ENCODE measurements at regions not wholly inside any gene's neighbourhood (a gene's known extent, or its start where the extent isn't known, plus 50 kb on each side); places are given as distances from the start of the nearest gene placed in this dataset.
A peak's percentile ranks its signal among the peaks of the same experiment; 100 is the strongest.

GRCh38 chr3:31444220-31445142 is 88.2 kb upstream of the STT3B start:
- ATAC-seq (no peak), DNase-seq (no peak)
- intact Hi-C loops (cut with DNase I) = no loop called here

GRCh38 chr3:31445701-31446100 is 87.0 kb upstream of the STT3B start:
- no peak for ATAC-seq
- intact Hi-C loops (cut with DNase I) = no loop called here
- no peak for DNase-seq

GRCh38 chr3:31448035-31448881 is 84.5 kb upstream of the STT3B start:
- intact Hi-C loops (cut with DNase I) = no loop called here
- DNase-seq (no peak), ATAC-seq (no peak)

GRCh38 chr3:31448882-31449243 is 83.9 kb upstream of the STT3B start:
- intact Hi-C loops (cut with DNase I) = no loop called here
- ATAC-seq (no peak), DNase-seq (no peak)

GRCh38 chr3:31449318-31449717 is 83.4 kb upstream of the STT3B start:
- no peak for ATAC-seq
- no peak for DNase-seq
- intact Hi-C loops (cut with DNase I) = no loop called here

- ATAC-seq = no peak
- intact Hi-C loops (cut with DNase I) = no loop called here
- DNase-seq = no peak
Measured at GRCh38 chr3:31450345-31450744, 82.4 kb upstream of the STT3B start.

GRCh38 chr3:31452495-31453106 is 80.1 kb upstream of the STT3B start:
- ATAC-seq (no peak), DNase-seq (no peak)
- intact Hi-C loops (cut with DNase I) = no loop called here

GRCh38 chr3:31453430-31453829 is 79.3 kb upstream of the STT3B start:
- intact Hi-C loops (cut with DNase I) = no loop called here
- ATAC-seq = no peak
- no peak for DNase-seq

GRCh38 chr3:31455524-31455923 is 77.2 kb upstream of the STT3B start:
- intact Hi-C loops (cut with DNase I) = no loop called here
- no peak for ATAC-seq
- DNase-seq = no peak

- ATAC-seq (no peak), DNase-seq (no peak)
- intact Hi-C loops (cut with DNase I) = no loop called here
Measured at GRCh38 chr3:31456373-31456772, 76.4 kb upstream of the STT3B start.

- ATAC-seq = no peak
- intact Hi-C loops (cut with DNase I) = no loop called here
- no peak for DNase-seq
Measured at GRCh38 chr3:31461426-31461825, 71.3 kb upstream of the STT3B start.

GRCh38 chr3:31462050-31462569 is 70.6 kb upstream of the STT3B start:
- DNase-seq = no peak
- ATAC-seq = peak in 1 of 2 donors; percentile 65
- intact Hi-C loops (cut with DNase I) = no loop called here

- ATAC-seq = no peak
- intact Hi-C loops (cut with DNase I) = no loop called here
Measured at GRCh38 chr3:31465999-31466398, 66.7 kb upstream of the STT3B start.

GRCh38 chr3:31466866-31467265 is 65.9 kb upstream of the STT3B start:
- DNase-seq (no peak), ATAC-seq (no peak)
- intact Hi-C loops (cut with DNase I) = no loop called here

More at GRCh38 chr3:31465999-31466398, 66.7 kb upstream of the STT3B start:
- no peak for DNase-seq

- no peak for DNase-seq
- intact Hi-C loops (cut with DNase I) = no loop called here
- ATAC-seq = no peak
Measured at GRCh38 chr3:31468433-31468832, 64.3 kb upstream of the STT3B start.

GRCh38 chr3:31469385-31469784 is 63.3 kb upstream of the STT3B start:
- ATAC-seq (no peak), DNase-seq (no peak)
- intact Hi-C loops (cut with DNase I) = no loop called here

- intact Hi-C loops (cut with DNase I) = no loop called here
- DNase-seq (no peak), ATAC-seq (no peak)
Measured at GRCh38 chr3:31472479-31473390, 60.0 kb upstream of the STT3B start.

- ATAC-seq = no peak
- DNase-seq = no peak
- intact Hi-C loops (cut with DNase I) = no loop called here
Measured at GRCh38 chr3:31476209-31476608, 56.5 kb upstream of the STT3B start.

- intact Hi-C loops (cut with DNase I) = no loop called here
- DNase-seq = no peak
- ATAC-seq = no peak
Measured at GRCh38 chr3:31479431-31479830, 53.3 kb upstream of the STT3B start.
